ENCODE measurements at regions not wholly inside any gene's neighbourhood (a gene's known extent, or its start where the extent isn't known, plus 50 kb on each side); places are given as distances from the start of the nearest gene placed in this dataset.

DNA sequence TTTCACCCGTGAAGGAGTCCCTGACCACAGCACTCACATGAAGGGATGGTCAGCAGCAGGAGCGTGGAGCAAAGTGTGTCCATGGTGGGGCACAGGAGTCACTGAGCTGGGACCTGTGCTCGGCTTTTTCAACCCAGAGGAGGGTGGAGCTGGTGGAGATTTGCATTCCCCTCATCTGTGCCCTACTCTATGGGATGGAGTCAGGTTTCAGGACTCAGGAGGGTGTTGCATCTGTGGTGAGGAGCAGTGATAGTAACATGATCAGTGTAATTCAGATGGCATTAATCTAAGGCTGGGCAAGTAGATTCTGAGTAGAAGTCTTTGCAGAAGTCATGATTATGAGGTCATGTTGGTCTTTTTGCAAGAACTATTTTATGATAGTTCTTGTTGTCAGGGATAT is 511.9 kb downstream of the TMEM121 start:
- TF ChIP-seq, protein P1, sequence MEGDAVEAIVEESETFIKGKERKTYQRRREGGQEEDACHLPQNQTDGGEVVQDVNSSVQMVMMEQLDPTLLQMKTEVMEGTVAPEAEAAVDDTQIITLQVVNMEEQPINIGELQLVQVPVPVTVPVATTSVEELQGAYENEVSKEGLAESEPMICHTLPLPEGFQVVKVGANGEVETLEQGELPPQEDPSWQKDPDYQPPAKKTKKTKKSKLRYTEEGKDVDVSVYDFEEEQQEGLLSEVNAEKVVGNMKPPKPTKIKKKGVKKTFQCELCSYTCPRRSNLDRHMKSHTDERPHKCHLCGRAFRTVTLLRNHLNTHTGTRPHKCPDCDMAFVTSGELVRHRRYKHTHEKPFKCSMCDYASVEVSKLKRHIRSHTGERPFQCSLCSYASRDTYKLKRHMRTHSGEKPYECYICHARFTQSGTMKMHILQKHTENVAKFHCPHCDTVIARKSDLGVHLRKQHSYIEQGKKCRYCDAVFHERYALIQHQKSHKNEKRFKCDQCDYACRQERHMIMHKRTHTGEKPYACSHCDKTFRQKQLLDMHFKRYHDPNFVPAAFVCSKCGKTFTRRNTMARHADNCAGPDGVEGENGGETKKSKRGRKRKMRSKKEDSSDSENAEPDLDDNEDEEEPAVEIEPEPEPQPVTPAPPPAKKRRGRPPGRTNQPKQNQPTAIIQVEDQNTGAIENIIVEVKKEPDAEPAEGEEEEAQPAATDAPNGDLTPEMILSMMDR (IDR thresholded peaks at IDR 0.05): no peak
- no peak for TF ChIP-seq POLR2A (IDR thresholded peaks at IDR 0.05; ENCODE audit: low read length)
- TF ChIP-seq, protein P2, sequence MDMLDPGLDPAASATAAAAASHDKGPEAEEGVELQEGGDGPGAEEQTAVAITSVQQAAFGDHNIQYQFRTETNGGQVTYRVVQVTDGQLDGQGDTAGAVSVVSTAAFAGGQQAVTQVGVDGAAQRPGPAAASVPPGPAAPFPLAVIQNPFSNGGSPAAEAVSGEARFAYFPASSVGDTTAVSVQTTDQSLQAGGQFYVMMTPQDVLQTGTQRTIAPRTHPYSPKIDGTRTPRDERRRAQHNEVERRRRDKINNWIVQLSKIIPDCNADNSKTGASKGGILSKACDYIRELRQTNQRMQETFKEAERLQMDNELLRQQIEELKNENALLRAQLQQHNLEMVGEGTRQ (IDR thresholded peaks at IDR 0.05): no peak
- no peak for TF ChIP-seq ZNF302 (CRISPR knock-in tag; IDR thresholded peaks at IDR 0.05)
